HG02759 (cell line): ENCODE measurements at regions not wholly inside any gene's neighbourhood (a gene's known extent, or its start where the extent isn't known, plus 50 kb on each side); places are given as distances from the start of the nearest gene placed in this dataset.
"Not testable (repeated sequence)": the region's sequence is repeated elsewhere in the genome, so short reads cannot be mapped to it uniquely, and the experiment has no call there.

Experiments
- ATAC-seq: cut with Tn5 transposase; IDR thresholded peaks from one replicate; pipeline ENCODE4 v1.9.1; 2021; ENCODE audit warnings: mild to moderate bottlenecking, moderate library complexity; ENCODE audit not compliant: unreplicated experiment

- ATAC-seq = no peak
Measured at GRCh38 chr1:196091397-196092135, 516.7 kb downstream of the KCNT2 start.

GRCh38 chr1:196090226-196090625 lies 518.0 kb downstream of the KCNT2 start:
- no peak for ATAC-seq

DNA sequence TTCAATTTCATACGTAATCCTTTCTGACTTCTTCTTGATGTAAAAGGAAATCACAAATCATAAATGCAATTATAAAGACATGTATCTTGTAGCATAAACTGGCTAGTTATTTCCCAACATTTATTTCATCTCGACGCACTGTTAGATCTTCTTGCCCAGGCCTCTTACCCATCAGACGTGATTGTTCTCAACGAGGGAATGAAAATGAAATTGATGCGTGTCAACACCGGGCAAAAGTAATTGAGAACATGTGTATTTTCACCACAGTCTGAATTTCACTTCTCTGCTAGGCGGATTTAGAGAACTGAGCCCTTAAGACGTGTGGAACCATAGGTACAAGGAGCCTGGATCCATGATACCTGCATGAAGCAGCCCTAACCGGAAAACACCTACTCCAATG lies 519.7 kb downstream of the KCNT2 start:
- no peak for ATAC-seq

DNA sequence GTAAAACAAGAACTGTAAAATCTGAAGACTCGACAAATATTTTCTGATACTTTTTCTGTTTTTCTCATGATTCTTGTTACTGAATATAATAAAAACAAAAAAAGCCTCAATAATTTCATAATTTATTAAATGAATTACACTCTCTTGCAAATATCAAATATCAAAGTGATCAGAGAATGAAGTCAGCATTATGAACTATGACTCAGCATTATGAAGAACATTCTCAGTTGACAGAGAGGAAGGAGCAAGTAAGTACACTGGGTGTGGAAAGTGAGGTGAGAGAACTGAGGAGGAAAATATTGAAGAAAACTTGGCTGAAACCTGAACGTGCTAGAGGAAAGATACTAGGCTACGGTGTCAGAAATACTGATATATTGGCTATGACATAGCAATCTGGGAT lies 529.5 kb downstream of the KCNT2 start:
- no peak for ATAC-seq

- ATAC-seq = no peak
Measured at GRCh38 chr1:196075621-196076020, 532.6 kb downstream of the KCNT2 start.

DNA sequence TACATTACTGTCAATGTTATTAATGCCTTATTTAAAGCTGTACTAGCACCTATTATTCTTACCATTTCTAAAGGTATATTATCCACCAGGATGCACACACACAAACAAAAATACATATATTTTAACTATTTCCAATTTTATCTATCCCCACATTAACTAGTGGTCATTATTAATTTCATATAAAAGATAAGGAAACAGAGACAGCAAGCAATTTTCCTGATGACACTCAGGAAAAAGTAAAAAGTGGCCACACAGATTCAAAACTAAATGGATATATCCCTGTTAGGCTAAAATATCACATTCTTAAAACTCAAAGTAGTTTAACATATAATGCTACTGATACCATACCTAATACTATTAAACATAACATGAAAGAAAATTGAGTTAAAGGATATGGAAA lies 534.1 kb downstream of the KCNT2 start:
- no peak for ATAC-seq

DNA sequence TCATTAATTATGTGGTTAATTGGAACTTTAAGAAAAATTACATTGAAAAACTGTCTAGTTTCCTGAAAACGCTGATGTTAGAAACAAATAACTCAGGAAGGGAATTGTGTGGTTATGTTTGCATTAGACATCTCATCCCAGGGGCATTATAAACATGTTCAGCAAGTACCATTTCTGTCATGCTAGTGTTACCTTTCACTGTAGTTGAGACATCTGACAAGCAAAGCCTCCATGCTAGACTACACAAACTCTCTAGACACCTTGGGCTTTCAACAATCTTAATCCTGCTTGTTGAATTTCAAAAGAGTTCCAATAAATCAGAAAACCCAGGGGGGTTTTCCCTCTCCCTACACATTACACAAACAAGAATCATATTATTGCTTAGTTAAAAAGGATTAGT lies 536.8 kb downstream of the KCNT2 start:
- no peak for ATAC-seq

DNA sequence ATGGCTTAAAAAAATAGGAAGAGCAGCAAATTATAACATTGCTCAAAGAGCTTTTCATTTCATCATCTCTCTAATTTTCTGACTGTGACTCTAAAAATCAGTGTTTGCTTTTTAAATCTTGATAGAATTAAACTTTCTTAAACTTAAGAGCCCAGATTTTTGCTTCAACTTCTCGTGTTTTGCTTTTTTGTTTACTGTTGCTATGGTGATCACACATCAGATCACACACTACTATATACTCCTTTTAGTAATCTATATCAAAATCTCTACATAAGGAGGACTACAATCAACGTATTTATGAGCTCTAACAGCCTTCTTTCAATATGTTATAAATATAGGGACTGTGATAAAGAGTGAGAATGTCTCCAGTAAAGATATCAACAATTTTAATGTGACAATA lies 537.3 kb downstream of the KCNT2 start:
- ATAC-seq = no peak

GRCh38 chr1:196063952-196064351 lies 544.3 kb downstream of the KCNT2 start:
- no peak for ATAC-seq

DNA sequence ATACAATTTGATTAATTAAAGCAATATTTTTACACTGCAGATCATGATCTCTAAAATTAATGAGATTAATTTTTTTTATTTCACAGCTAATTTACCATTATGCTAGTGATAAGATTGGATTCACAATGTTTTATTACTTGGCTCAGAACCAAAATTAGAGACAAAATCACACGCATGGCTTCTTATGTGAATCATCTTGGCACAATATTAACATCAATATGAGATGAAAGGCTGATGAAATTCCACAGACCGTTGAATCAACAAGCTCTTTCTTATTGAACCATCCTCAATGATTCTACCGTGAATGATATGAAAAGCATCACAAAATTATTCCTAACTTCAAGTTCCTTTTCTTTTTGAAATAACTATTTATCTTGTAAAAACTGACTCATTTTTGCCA lies 544.9 kb downstream of the KCNT2 start:
- ATAC-seq = no peak

GRCh38 chr1:196060539-196060938 lies 547.7 kb downstream of the KCNT2 start:
- ATAC-seq = no peak

DNA sequence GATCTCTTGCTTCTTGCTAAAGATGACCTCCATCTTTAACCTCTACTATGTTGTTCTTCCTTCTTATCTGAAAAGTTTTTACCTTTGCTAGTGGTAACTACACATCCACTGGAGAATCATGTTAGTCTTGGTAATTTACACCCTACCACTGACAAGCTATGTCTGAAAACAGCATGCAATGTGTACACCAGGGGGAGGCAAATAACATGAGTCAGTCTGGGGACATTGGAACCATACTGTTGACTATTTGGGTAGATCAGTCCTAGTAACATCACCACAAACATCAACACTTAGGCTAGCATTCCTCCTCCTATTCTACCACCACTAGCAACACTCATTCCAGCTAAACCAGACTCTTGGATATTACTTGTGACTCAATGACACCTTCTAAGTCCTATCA lies 549.0 kb downstream of the KCNT2 start:
- no peak for ATAC-seq

- ATAC-seq = no peak
Measured at GRCh38 chr1:196056966-196057365, 551.3 kb downstream of the KCNT2 start.

DNA sequence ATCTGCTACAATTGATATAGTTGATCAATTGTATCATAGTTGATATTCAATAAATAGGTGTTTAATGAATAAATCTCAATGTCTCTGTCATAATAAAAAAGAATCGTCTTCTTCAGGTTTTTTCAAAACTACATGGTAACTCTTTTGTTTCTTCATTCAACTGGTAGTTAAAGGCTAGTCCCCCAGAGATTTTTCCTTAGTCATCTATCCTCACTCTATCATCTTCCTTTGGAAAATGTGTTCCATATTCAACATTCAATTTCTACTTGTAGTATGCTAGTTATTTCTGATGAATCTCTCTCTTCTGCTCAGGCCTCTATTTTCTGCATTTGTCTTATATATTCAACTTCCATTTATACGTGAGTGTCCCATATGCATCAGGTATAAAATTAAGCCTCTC lies 558.8 kb downstream of the KCNT2 start:
- no peak for ATAC-seq

- ATAC-seq = no peak
Measured at GRCh38 chr1:196043268-196043667, 565.0 kb downstream of the KCNT2 start.

GRCh38 chr1:196034080-196034706 lies 574.0 kb downstream of the KCNT2 start:
- no peak for ATAC-seq

GRCh38 chr1:196031387-196031786 lies 576.9 kb downstream of the KCNT2 start:
- ATAC-seq = not testable (repeated sequence)

GRCh38 chr1:196030455-196030854 lies 577.8 kb downstream of the KCNT2 start:
- ATAC-seq = no peak

DNA sequence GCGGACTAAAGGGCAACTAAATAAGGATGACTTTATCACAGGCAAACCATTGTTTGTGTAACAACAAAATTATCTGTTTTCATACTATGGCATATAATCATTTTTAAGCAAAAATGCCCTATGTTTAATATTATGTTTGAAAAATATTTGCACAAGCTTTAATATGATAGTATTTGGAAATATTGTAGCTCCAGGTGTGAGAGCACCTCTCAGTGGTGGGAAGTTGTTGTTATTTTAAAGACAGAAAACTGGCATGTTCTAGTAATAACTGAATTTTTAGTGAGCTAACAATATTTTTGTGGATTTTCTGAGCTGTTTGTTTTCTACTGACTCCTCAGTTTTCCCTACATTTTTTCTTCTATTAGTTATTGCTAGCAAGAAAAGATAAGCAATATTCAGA lies 578.8 kb downstream of the KCNT2 start:
- ATAC-seq = no peak

GRCh38 chr1:196027127-196027526 lies 581.1 kb downstream of the KCNT2 start:
- ATAC-seq = no peak

DNA sequence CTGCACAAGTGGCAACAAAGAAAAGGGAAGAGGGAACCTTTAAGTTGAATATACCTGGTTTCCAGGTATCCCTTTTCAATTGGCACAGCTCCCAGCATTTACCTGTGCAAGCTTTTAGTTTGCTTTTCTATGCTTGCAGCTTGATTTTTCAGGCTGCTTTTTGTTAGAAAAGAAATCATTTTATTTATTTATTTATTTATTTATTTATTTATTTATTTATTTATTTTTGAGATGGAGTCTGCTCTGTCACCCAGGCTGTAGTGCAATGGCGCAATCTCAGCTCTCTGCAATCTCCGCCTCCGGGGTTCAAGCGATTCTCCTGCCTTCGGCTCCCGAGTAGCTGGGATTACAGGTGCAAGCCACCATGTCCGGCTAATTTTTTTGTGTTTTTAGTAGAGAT lies 587.1 kb downstream of the KCNT2 start:
- ATAC-seq = not testable (repeated sequence)

DNA sequence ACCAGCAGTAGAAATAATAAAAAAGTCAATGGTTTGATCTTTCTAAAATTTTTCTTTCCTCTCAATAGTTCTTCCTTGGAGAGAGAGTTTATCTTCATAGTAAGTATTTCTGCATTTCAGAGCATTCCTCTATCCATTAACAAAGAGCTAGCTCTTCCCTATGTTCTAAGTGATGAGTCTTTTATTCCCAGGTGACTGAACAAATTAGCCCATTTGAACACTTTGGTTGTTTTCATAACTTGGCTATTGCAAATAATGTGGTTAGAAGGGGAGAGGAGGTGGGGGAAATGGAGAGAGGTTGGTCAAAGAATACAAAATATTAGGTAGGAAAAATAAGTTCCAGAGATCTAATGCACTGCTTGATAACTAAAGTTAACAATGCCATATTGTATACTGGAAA lies 598.9 kb downstream of the KCNT2 start:
- no peak for ATAC-seq

DNA sequence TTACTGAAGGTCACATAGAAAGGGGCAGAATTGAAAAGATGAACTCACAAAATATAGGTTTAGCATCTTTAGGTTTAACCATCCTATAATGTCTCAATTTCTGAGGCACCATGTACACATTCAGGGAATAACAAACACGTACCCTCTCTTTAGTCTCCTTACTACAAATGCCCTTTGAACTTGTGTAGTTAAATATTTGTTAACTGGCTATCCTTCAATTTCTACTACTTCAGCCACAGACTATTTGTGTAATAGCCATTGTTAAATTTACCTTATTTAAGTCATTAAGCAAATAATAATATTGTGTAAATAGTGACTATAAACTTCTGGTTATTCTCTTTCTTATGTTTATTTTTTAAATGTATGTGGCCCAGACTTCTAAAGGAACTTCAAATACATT lies 600.5 kb downstream of the KCNT2 start:
- ATAC-seq = no peak
